ENCODE measurements at regions not wholly inside any gene's neighbourhood (a gene's known extent, or its start where the extent isn't known, plus 50 kb on each side); places are given as distances from the start of the nearest gene placed in this dataset.
A peak's percentile ranks its signal among the peaks of the same experiment; 100 is the strongest.

- no peak overlapping the region for H3K4me3 ChIP-seq (replicated peaks; ENCODE audit: low read depth, low read length)
- DNase-seq (ENCODE audit: low read depth), result peak; percentile 68
- no peak for TF ChIP-seq CTCF (IDR thresholded peaks at IDR 0.05; ENCODE audit: low read length, missing control alignments)
Measured at GRCh38 chr5:58002323-58002722, 457.6 kb downstream of the PLK2 start.

GRCh38 chr5:57993866-57994265 lies 466.0 kb downstream of the PLK2 start:
- no peak for TF ChIP-seq CTCF (IDR thresholded peaks at IDR 0.05; ENCODE audit: low read length, missing control alignments)
- no peak for DNase-seq (ENCODE audit: low read depth)
- H3K4me3 ChIP-seq (replicated peaks; ENCODE audit: low read depth, low read length), result no peak overlapping the region

GRCh38 chr5:57989378-57989777 lies 470.5 kb downstream of the PLK2 start:
- TF ChIP-seq CTCF (IDR thresholded peaks at IDR 0.05; ENCODE audit: low read length, missing control alignments), result no peak
- no peak overlapping the region for H3K4me3 ChIP-seq (replicated peaks; ENCODE audit: low read depth, low read length)
- DNase-seq (ENCODE audit: low read depth), result peak; percentile 38

- no peak overlapping the region for H3K4me3 ChIP-seq (replicated peaks; ENCODE audit: low read depth, low read length)
- TF ChIP-seq CTCF (IDR thresholded peaks at IDR 0.05; ENCODE audit: low read length, missing control alignments), result no peak
- no peak for DNase-seq (ENCODE audit: low read depth)
Measured at GRCh38 chr5:57988813-57989212, 471.1 kb downstream of the PLK2 start.

- H3K4me3 ChIP-seq (replicated peaks; ENCODE audit: low read depth, low read length), result no peak overlapping the region
- no peak for DNase-seq (ENCODE audit: low read depth)
- no peak for TF ChIP-seq CTCF (IDR thresholded peaks at IDR 0.05; ENCODE audit: low read length, missing control alignments)
Measured at GRCh38 chr5:57987552-57987951, 472.3 kb downstream of the PLK2 start.

GRCh38 chr5:57986761-57987341 lies 473.0 kb downstream of the PLK2 start:
- TF ChIP-seq CTCF (IDR thresholded peaks at IDR 0.05; ENCODE audit: low read length, missing control alignments), result no peak
- peak; percentile 58 for DNase-seq (ENCODE audit: low read depth)
- no peak overlapping the region for H3K4me3 ChIP-seq (replicated peaks; ENCODE audit: low read depth, low read length)

GRCh38 chr5:57983426-57983825 lies 476.5 kb downstream of the PLK2 start:
- DNase-seq (ENCODE audit: low read depth), result no peak
- H3K4me3 ChIP-seq (replicated peaks; ENCODE audit: low read depth, low read length), result no peak overlapping the region
- no peak for TF ChIP-seq CTCF (IDR thresholded peaks at IDR 0.05; ENCODE audit: low read length, missing control alignments)
